NCI-H1417 (cell line): ENCODE measurements at regions not wholly inside any gene's neighbourhood (a gene's known extent, or its start where the extent isn't known, plus 50 kb on each side); places are given as distances from the start of the nearest gene placed in this dataset.
A peak's percentile ranks its signal among the peaks of the same experiment; 100 is the strongest.

Experiments used
- DNase-seq, 3 experiments: peaks; one replicate each; lab custom pipeline; 2025; lab: John Stamatoyannopoulos, UW

- DNase-seq = peak in 1 of 3 experiments; percentile 31
These were observed 131.6 kb downstream of the TPRA1 start for GRCh38 chr3:127458696-127459604.

- DNase-seq = peak; percentile 26 to 64 (median 38)
These were observed 132.9 kb downstream of the TPRA1 start for GRCh38 chr3:127457546-127458145.

GRCh38 chr3:127457094-127457475, 133.4 kb downstream of the TPRA1 start:
- peak in 2 of 3 experiments; percentile 92 to 93 for DNase-seq

GRCh38 chr3:127456471-127457093, 134.0 kb downstream of the TPRA1 start:
- DNase-seq = peak in 2 of 3 experiments; percentile 91 to 93

GRCh38 chr3:127455541-127456450, 134.7 kb downstream of the TPRA1 start:
- peak; percentile 85 to 95 (median 95) for DNase-seq

GRCh38 chr3:127454968-127455367, 135.6 kb downstream of the TPRA1 start:
- DNase-seq = no peak

GRCh38 chr3:127454051-127454450, 136.5 kb downstream of the TPRA1 start:
- DNase-seq = no peak

- no peak for DNase-seq
These were observed 138.2 kb downstream of the TPRA1 start for GRCh38 chr3:127452321-127452821.

GRCh38 chr3:127451321-127451720, 139.2 kb downstream of the TPRA1 start:
- no peak for DNase-seq

GRCh38 chr3:127450331-127450730, 140.2 kb downstream of the TPRA1 start:
- no peak for DNase-seq

- peak in 1 of 3 experiments; percentile 30 for DNase-seq
These were observed 140.9 kb downstream of the TPRA1 start for GRCh38 chr3:127449486-127450212.

- no peak for DNase-seq
These were observed 141.9 kb downstream of the TPRA1 start for GRCh38 chr3:127448671-127449070.

- peak in 2 of 3 experiments; percentile 39 to 52 for DNase-seq
These were observed 142.4 kb downstream of the TPRA1 start for GRCh38 chr3:127448161-127448561.

GRCh38 chr3:127446756-127447155, 143.8 kb downstream of the TPRA1 start:
- DNase-seq = no peak

GRCh38 chr3:127445581-127446343, 144.8 kb downstream of the TPRA1 start:
- no peak for DNase-seq

- no peak for DNase-seq
These were observed 145.8 kb downstream of the TPRA1 start for GRCh38 chr3:127444761-127445160.

- DNase-seq = no peak
These were observed 146.8 kb downstream of the TPRA1 start for GRCh38 chr3:127443581-127444375.

- DNase-seq = no peak
These were observed 148.0 kb downstream of the TPRA1 start for GRCh38 chr3:127442506-127442905.

GRCh38 chr3:127441764-127442163, 148.8 kb downstream of the TPRA1 start:
- no peak for DNase-seq
